Skeletal muscle tissue (tissue), 3 donors: ENCODE measurements at regions not wholly inside any gene's neighbourhood (a gene's known extent, or its start where the extent isn't known, plus 50 kb on each side); places are given as distances from the start of the nearest gene placed in this dataset.
"Not testable (repeated sequence)": the region's sequence is repeated elsewhere in the genome, so short reads cannot be mapped to it uniquely, and the experiment has no call there.

Experiments
- H3K27ac ChIP-seq: one replicate; pipeline ENCODE4 v1.7.0; 2013; ENCODE audit warnings: mild to moderate bottlenecking, low read depth, low read length, inconsistent platforms
- H3K27me3 ChIP-seq, 3 donors: one replicate each; pipeline ENCODE4 v1.7.0; 2013; ENCODE audit warnings: low read length in 3 of 3; ENCODE audit not compliant: control insufficient read depth in 3 of 3, insufficient read depth in 3 of 3
- H3K36me3 ChIP-seq, 3 donors: one replicate each; pipeline ENCODE4 v1.7.0; 2013; ENCODE audit warnings: low read length in 3 of 3; ENCODE audit not compliant: control insufficient read depth in 3 of 3, insufficient read depth in 3 of 3
- H3K4me1 ChIP-seq, 3 donors: one replicate each; pipeline ENCODE4 v1.7.0; 2013; ENCODE audit warnings: low read length in 3 of 3, mild to moderate bottlenecking in 3 of 3; ENCODE audit not compliant: control insufficient read depth in 3 of 3, insufficient read depth in 3 of 3
- H3K4me3 ChIP-seq, 3 donors: one replicate each; pipeline ENCODE4 v1.7.0; 2013; ENCODE audit warnings: low read length in 3 of 3
- H3K9ac ChIP-seq, 3 donors: one replicate each; pipeline ENCODE4 v1.7.0; 2013; ENCODE audit warnings: low read length in 3 of 3, mild to moderate bottlenecking in 3 of 3, moderate library complexity in 2 of 3, low read depth in 1 of 3
- H3K9me3 ChIP-seq, 3 donors: one replicate each; pipeline ENCODE4 v1.7.0; 2013; ENCODE audit warnings: low read length in 3 of 3; ENCODE audit not compliant: control insufficient read depth in 3 of 3
- donor health status: Osteomylitis.

DNA sequence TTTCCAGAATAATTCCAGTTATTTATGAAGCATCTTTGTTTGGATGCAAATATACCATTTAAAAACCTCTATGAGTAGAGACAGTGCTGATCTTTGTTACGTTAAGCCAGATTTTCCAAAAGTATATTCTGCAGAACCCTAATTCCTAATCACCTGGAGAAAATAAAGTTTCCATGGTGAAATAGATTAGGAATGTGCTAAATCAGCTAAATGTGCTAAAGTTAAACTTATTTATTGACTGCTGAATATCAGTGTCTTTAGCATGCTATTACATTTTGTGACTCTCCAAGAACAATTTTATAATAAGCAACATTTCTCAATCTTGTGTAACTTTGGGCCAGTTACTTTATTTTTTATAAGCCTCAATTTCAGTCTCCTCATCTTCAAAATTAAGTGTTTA lies 196.3 kb upstream of the NFIA start:
- Histone ChIP-seq H3K4me3 (no peak overlapping the region), H3K36me3 (no peaks in the 10 kb centered on the region), H3K9ac (no peak overlapping the region), H3K9me3 (no peaks in the 10 kb centered on the region), H3K4me1 (peaks cover 0 to 7% (median 3%) of the 10 kb centered on the region in 3 donors), H3K27me3 (no peaks in the 10 kb centered on the region), H3K27ac (no peak overlapping the region)

DNA sequence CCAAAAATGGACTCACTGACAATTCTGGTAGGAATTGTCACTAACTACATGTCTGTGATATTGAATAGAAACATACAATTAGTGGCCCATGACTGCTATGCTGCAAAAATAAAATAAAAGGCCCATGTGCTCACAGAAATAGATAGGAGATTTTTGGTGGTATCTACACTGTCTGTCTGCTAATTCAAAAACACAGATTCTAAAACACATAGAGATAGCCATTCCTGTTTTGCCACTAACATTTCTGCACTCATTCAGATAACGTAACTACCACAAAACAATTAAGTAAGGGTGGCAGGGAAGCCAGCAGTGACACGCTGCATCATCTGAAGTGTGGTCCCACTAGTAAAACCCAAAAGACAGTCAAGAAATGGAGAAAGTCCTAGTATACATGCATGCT lies 202.2 kb upstream of the NFIA start:
- Histone ChIP-seq H3K36me3 (no peaks in the 10 kb centered on the region), H3K9ac (no peak overlapping the region), H3K27me3 (no peaks in the 10 kb centered on the region), H3K4me1 (no peaks in the 10 kb centered on the region), H3K4me3 (no peak overlapping the region), H3K27ac (no peak overlapping the region), H3K9me3 (no peaks in the 10 kb centered on the region)

DNA sequence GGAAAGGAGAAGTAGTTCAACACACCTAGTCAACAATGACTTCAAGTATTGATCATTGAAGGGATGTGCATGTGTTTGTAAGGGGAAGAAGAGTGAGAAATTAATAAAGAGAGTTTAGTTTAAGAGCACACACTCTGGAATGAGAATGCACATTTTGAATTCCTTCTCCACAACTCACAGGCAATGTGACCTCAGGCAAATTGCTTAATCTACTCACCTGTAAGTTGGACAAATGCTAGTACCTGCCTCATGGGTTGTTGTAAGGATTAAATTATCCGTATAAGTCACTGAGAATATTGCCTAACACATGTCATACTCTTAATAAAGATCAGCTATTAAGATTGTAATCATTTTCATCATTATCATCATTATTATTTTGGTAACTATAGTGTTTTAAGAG lies 204.0 kb upstream of the NFIA start:
- H3K9ac ChIP-seq, result no peak overlapping the region
- H3K27me3 ChIP-seq, result no peaks in the 10 kb centered on the region
- H3K9me3 ChIP-seq, result no peaks in the 10 kb centered on the region
- no peak overlapping the region for H3K27ac ChIP-seq
- no peak overlapping the region for H3K4me3 ChIP-seq
- no peaks in the 10 kb centered on the region for H3K36me3 ChIP-seq
- H3K4me1 ChIP-seq, result no peaks in the 10 kb centered on the region

DNA sequence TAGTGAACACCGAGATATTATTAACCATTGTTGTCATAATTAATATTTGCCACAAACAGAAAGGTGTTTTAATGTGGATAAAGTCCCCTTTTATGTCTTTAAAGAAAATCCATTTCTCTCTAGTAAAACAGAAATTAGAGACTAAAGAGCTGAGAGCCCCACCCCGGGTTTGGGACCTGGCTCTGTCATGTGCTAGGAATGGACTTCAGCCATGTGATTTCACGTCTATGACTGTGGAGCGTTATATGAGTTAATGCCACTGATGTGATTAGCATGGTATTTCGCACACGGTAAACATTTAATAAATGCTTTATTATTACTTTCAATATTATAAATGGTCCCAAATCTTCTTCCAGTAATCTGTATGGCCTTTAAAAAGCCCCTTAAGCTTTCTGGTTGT lies 205.0 kb upstream of the NFIA start:
- H3K27me3 ChIP-seq, result no peaks in the 10 kb centered on the region
- H3K27ac ChIP-seq, result no peak overlapping the region
- no peaks in the 10 kb centered on the region for H3K36me3 ChIP-seq
- no peak overlapping the region for H3K4me3 ChIP-seq
- no peaks in the 10 kb centered on the region for H3K9me3 ChIP-seq
- H3K9ac ChIP-seq, result no peak overlapping the region
- H3K4me1 ChIP-seq, result no peaks in the 10 kb centered on the region

DNA sequence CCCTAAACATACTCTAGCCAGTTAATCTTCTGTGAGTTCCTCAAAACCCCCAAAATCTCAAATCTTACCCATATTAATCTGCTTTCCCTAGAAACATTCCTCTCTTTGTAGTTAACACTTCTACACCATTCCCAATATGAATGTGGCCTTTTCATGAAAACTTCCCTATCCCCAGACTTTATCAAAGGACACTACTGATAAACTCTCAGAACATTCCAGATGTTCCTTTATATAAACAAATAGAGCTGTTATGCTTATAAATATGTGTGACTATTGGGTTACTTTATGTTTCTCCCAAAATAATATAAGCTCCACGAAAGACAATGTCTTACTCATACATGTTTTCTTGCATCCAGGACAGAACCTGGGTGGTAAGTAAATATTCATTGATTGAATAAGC lies 205.4 kb upstream of the NFIA start:
- Histone ChIP-seq H3K27me3 (no peaks in the 10 kb centered on the region), H3K4me3 (no peak overlapping the region), H3K4me1 (no peaks in the 10 kb centered on the region), H3K27ac (no peak overlapping the region), H3K9ac (no peak overlapping the region), H3K9me3 (no peaks in the 10 kb centered on the region), H3K36me3 (no peaks in the 10 kb centered on the region)

DNA sequence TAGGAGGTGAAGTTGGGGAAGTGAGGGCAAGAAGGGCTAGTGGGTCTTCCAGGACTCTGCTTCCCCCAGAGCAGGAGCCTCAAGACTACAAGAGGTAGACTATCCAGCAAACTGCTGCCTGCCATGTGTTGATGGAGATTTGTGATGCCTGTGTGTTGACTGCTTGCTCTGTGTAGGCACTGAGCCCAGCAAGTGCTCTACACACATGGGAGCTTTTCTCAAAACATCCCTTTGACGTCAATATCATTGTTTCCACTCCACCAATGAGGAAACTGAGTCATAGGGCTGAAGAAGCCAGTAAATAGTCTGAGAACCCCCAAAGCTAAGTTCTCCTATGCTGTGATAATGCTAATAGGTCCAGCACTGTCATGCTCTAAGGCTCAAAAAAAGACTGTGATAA lies 207.2 kb upstream of the NFIA start:
- no peaks in the 10 kb centered on the region for H3K27me3 ChIP-seq
- H3K4me1 ChIP-seq, result no peaks in the 10 kb centered on the region
- H3K36me3 ChIP-seq, result no peaks in the 10 kb centered on the region
- H3K9me3 ChIP-seq, result no peaks in the 10 kb centered on the region
- H3K4me3 ChIP-seq, result no peak overlapping the region
- H3K27ac ChIP-seq, result no peak overlapping the region
- no peak overlapping the region for H3K9ac ChIP-seq

DNA sequence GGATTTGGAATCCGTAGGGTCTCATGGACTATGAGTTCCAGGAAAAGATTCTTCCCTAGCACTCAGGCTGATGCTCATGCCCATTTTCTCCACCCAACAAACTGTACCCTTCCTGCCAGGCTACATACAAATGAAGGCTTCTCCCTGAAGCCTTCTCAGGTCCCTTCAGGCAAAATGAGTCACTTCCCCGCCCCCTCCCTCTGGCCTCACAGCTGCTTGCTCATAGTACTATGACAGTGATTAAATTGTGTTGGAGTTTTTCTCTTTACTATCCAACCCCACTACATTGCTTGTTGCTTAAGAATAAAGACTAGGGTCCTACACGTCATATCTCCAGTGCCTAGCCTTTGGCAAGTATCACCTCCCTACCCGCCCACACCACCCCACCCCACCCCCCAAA lies 207.6 kb upstream of the NFIA start:
- Histone ChIP-seq H3K27me3 (no peaks in the 10 kb centered on the region), H3K9me3 (no peaks in the 10 kb centered on the region), H3K9ac (no peak overlapping the region), H3K27ac (no peak overlapping the region), H3K4me1 (no peaks in the 10 kb centered on the region), H3K36me3 (no peaks in the 10 kb centered on the region), H3K4me3 (no peak overlapping the region)

DNA sequence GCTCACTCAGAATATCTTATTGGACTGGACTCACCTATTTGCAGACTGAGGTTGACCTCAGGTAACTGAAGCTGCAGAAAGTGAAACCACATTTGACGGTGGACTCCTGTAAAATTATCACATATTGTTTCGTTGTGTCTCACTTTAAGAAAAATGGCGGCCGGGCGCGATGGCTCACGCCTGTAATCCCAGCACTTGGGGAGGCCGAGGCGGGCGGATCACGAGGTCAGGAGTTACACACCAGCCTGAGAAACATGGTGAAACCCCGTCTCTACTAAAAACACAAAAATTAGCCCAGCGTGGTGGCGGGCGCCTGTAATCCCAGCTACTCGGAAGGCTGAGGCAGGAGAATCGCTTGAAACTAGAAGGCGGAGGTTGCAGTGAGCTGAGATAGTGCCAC lies 209.0 kb upstream of the NFIA start:
- H3K4me1 ChIP-seq, H3K4me3 ChIP-seq, H3K36me3 ChIP-seq, H3K9ac ChIP-seq, H3K27me3 ChIP-seq, H3K9me3 ChIP-seq, H3K27ac ChIP-seq: not testable (repeated sequence)

DNA sequence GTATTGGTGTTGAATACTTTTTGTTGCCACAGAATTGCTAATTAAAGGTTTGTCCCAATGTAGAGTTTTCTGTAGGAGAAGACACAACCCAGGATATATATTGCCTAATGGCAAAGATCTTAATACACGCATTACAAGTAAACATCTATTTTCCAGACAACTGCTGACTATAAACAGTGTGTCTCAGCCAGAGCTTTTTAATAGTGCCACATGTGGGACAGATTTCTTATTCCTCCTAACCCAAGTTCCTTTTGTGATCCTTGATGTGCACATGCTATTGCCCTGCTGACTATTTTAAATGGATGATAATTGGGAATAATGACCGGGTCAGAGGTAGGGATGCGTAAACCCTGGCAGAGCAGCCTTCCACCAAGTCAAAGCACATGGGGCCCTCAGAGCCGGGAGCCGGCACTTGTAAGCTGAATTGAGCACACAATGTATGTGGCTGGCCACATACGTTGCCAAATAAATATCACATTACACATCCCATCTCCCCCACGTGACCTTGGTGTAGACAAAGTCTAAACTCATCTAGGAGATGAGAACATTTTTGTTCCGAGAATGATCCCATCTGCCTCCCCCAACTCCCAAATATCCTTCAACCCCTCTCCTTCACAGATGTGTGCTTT lies 209.8 kb upstream of the NFIA start:
- H3K27me3 ChIP-seq, result no peaks in the 10 kb centered on the region
- H3K4me3 ChIP-seq, result no peak overlapping the region
- no peaks in the 10 kb centered on the region for H3K36me3 ChIP-seq
- H3K4me1 ChIP-seq, result no peaks in the 10 kb centered on the region
- H3K27ac ChIP-seq, result no peak overlapping the region
- no peaks in the 10 kb centered on the region for H3K9me3 ChIP-seq
- no peak overlapping the region for H3K9ac ChIP-seq

DNA sequence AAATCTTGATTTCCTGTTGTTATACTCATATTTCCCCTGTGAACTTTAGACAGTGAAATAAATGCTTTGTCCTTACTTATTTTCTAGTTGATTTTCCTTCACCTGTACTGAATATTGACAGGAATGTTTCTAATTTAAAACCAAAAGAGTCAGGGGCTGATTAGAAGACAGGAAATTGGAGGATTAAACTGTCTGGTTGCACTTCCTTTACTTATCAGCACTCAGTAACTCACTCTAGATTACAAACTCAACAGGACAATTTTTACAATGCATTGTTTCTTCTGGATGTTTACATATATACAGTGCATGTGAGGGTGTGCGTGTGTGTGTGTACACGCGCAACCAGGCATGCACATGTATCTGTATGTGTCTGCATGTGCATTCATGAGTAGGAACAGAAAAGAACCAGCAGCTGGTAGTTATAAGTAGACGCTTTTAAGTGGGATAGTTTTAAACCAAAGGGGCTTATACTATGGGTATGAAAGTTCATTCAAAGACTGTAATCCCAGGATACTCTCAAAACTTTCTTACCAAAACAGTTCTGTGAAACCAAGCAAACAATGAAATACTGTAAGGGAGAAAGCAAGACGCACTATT lies 212.0 kb upstream of the NFIA start:
- Histone ChIP-seq H3K27me3 (no peaks in the 10 kb centered on the region), H3K4me1 (peaks cover 0 to 5% (median 0%) of the 10 kb centered on the region in 3 donors), H3K36me3 (no peaks in the 10 kb centered on the region), H3K4me3 (no peak overlapping the region), H3K9ac (no peak overlapping the region), H3K27ac (no peak overlapping the region), H3K9me3 (no peaks in the 10 kb centered on the region)
